D721Med (cell line): ENCODE measurements at regions not wholly inside any gene's neighbourhood (a gene's known extent, or its start where the extent isn't known, plus 50 kb on each side); places are given as distances from the start of the nearest gene placed in this dataset.

Experiments used
- DNase-seq: peaks from one replicate; pipeline ENCODE4 v3.0.0; 2011; ENCODE audit warnings: low spot score; ENCODE audit not compliant: insufficient read length
- FAIRE-seq: peaks from 2 replicates; lab custom pipeline; 2011; peaks lifted over from hg19 to GRCh38; lab: Jason Lieb, UNC
- TF ChIP-seq, protein P1 (sequence below): IDR thresholded peaks from 2 replicates; pipeline ENCODE4 v1.5.1; 2012; ENCODE audit warnings: mild to moderate bottlenecking, control low read depth; ENCODE audit not compliant: insufficient read depth; ENCODE audit errors: missing control alignments

DNA sequence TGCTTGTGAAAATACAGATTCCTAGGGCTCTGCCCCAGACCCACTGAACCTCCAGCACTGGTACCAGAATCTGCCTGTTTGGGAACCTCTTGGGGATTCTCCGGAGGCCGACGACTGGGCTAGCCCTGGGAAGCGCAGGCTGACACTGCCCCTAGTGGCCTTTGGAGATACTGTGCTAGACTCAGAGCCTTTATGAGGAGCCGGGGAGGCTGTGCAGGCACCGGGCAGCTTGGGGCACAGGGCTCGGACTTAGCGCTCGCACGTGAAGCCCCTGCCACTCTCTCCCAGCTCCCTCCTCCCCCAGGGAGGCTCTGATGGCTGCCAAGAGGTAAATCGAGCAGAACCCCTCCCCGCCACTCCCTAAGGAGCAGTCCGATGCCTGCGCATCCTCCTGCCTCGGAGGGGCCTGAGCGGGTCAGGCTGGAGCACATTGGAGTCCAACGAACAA is 144.6 kb upstream of the TNR start:
- DNase-seq: peak; percentile 98
- FAIRE-seq: no peak
- TF ChIP-seq, protein P1, sequence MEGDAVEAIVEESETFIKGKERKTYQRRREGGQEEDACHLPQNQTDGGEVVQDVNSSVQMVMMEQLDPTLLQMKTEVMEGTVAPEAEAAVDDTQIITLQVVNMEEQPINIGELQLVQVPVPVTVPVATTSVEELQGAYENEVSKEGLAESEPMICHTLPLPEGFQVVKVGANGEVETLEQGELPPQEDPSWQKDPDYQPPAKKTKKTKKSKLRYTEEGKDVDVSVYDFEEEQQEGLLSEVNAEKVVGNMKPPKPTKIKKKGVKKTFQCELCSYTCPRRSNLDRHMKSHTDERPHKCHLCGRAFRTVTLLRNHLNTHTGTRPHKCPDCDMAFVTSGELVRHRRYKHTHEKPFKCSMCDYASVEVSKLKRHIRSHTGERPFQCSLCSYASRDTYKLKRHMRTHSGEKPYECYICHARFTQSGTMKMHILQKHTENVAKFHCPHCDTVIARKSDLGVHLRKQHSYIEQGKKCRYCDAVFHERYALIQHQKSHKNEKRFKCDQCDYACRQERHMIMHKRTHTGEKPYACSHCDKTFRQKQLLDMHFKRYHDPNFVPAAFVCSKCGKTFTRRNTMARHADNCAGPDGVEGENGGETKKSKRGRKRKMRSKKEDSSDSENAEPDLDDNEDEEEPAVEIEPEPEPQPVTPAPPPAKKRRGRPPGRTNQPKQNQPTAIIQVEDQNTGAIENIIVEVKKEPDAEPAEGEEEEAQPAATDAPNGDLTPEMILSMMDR: peak; percentile 95

DNA sequence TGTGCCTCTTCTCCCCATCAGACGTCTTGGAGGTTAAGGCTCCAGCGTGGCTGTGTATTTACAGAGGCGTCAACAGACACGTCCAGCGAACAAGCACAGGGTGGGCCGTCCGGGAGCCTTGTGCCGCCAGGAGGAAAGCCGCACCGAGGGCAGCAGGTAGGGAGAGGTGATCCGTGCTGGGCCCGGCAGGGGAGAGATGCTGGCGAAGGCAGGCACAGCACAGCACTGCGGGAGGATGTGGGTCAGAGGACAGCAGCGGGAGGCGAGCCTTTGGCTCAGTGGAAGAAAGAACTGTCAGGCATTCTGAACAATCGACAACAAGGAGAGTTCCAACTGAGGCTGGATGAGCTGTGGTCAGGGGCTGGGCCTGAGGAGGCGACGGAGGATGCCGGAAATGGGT is 144.1 kb upstream of the TNR start:
- no peak for FAIRE-seq
- DNase-seq: no peak

DNA sequence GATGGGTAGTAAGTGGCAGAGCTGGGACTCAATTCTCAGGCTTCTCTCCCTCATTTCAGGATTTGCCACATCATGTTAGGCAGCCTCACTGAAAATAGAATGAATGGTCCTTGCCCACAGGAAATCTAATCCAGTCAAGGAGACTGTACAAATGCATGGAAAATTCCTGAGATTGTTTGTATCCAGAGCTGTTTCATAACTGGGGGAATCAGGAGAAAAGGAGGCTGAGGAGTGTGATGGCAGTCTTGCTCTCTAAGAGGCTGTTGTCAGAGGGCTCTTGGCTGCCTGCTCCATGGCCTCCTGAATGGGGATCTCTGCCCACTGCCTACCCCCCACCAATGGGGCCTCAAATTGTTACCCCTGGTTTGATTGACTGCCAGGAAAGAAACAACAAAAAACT is 141.9 kb upstream of the TNR start:
- FAIRE-seq (no peak), DNase-seq (no peak)
- TF ChIP-seq, protein P1: no peak

More for the DNA sequence above, 144.1 kb upstream of the TNR start:
- TF ChIP-seq, protein P1: no peak

DNA sequence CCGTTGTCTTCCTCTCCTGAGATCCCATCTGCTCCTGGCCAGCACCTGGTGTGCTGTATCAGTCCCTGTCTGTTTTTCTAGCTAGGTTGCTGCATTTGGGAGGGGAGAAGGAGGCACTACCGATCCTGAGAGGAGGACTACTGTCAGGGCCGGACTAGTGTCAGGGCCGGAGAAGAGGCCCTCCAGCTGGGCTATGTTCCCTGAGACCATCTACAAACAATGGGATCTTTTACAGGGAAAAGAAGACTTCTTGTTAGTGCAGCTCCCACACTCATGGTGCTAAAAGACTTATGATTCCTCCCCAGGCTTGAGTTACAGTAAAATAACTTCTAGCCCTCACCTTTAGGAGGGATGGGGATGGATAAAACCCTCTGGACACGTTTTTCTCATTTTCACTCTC is 141.0 kb upstream of the TNR start:
- DNase-seq (no peak), FAIRE-seq (no peak)
- TF ChIP-seq, protein P1: no peak

DNA sequence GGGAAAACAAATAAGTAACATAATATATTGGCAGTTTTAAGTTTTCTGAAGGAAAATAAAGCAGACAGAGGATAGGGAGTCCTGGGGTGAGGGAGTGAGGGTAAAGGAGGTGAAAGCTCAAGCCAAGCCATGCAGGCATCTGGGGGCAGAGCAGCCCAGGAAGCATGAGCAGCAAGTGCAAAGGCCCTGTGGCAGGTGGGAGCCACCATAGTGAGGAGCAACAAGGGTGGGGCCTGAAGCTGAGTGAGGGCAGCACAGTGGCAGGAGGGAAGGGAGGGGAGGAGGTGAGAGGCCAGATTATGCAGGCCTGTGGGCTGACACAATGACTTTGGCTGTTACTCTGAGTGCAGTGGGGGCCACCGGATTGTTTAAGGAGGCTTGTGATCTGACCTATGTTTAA is 138.8 kb upstream of the TNR start:
- no peak for DNase-seq
- TF ChIP-seq, protein P1: no peak
- no peak for FAIRE-seq

DNA sequence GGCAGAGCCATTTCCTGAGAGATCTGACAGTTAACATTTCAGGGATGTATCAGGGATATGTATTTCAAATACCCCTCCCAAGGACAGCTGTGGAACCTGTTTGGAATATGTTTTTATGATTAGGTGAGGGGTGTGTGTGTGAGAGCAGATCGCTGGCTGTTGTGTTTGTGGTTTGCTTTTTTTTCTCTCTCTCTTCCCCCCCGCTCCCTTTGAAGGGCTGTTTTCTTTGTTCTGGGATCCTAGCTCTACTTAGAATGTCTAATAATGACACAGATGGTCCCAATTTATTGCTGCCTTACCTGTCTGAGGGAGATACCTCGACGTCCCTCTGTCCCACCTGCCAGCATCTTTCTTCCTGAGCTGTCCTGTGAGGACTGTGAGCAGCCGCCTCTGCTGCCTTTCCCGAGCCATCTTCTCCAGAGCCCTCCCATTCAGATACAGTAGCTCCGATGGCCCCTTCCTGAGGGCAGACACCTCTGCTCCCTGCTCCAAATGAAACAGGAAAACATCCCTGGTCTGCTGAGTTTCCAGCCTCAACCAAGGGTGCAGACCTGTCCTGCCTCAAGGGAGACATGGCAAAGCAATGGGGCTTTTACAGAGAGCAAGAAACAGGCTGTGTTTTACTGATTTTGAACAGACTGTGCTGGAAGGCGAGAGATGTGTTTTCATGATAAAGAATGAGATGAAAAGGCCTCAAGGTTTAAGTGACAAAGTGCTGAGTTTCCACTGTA is 138.0 kb upstream of the TNR start:
- no peak for DNase-seq
- no peak for FAIRE-seq
- TF ChIP-seq, protein P1: no peak

DNA sequence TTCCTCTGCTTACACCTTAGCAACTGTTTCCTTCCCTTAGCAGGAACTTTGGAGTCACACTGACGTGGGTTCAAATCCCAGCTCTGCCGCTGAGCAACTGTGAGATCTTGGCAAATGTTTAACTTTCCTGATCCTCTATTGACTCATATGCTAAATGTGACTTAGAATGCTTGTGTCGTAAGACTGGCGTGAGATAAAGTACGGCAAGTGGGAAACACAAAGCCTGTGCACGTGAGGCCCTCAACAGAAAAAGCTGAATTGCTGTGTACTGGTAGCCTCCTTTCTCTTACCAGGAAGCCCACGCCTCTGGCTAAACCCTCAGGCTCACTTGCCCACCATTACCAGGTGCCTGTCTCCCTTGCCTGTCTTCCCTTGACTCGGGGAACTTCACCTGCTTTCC is 135.4 kb upstream of the TNR start:
- TF ChIP-seq, protein P1: no peak
- DNase-seq (no peak), FAIRE-seq (no peak)
